HEK293 (cell line): ENCODE measurements at regions not wholly inside any gene's neighbourhood (a gene's known extent, or its start where the extent isn't known, plus 50 kb on each side); places are given as distances from the start of the nearest gene placed in this dataset.

ENCODE experiments used
- SP2 ChIP-seq: fragments of 450-650 bp; formaldehyde crosslinking; IDR thresholded peaks from 2 replicates; pipeline ENCODE4 v1.5.1; 2016; ENCODE audit warnings: missing biosample characterization, missing genetic modification characterization
- ZNF133 ChIP-seq: fragments of 450-650 bp; formaldehyde crosslinking; IDR thresholded peaks from 2 replicates; pipeline ENCODE4 v1.5.1; 2016; ENCODE audit warnings: missing biosample characterization, missing genetic modification characterization
- ZNF223 ChIP-seq: fragments of 450-650 bp; formaldehyde crosslinking; IDR thresholded peaks from 2 replicates; pipeline ENCODE4 v1.5.1; 2016; ENCODE audit warnings: missing biosample characterization, missing genetic modification characterization
- ZNF501 ChIP-seq: fragments of 450-650 bp; formaldehyde crosslinking; IDR thresholded peaks from 2 replicates; pipeline ENCODE4 v1.5.1; 2016; ENCODE audit warnings: missing biosample characterization, missing genetic modification characterization
- TF ChIP-seq, protein P1 (sequence below): fragments of 450-650 bp; formaldehyde crosslinking; IDR thresholded peaks from 2 replicates; pipeline ENCODE4 v1.5.1; 2016; ENCODE audit warnings: missing biosample characterization, missing genetic modification characterization
- TF ChIP-seq, protein P2 (sequence below): fragments of 450-650 bp; formaldehyde crosslinking; IDR thresholded peaks from 2 replicates; pipeline ENCODE4 v1.5.1; 2016; ENCODE audit warnings: missing biosample characterization, missing genetic modification characterization
- TF ChIP-seq, protein P3 (sequence below): IDR thresholded peaks from 2 replicates; pipeline ENCODE4 v1.6.1; 2011; ENCODE audit warnings: mild to moderate bottlenecking, low read depth, low read length, borderline replicate concordance

DNA sequence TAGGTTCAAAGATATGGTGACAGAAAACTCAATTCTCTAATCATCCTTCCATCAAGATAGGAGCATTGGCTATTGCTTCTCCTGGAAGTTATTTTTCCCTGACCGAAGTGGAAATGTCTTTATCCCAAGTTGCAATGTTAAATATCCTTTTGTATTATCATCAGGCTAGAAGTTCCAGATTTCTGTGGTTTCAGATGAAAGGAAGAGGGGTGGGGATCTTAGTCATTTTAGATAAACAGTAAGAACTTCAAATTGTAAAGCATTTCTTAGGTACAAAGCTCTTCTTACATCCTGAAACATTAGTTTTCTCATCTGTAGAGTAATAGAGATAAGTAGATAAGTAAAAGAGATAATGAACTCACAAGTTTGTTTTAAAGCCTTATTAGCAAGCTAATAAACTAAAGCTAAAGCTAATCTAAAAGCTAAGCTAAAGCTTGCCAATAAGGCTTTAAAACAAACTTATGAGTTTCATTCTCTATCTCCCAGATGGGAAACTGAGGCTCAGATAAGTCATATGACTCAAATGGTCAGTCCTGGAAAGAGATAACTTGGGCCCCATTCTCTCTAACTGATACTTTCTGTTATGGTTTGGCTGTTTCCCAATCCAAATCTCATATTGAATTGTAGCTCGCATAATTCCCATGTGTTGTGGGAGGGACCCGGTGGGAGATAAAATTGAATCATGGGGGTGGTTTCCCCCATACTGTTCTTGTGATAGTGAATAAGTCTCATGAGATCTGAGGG is 99.2 kb upstream of the KCNK2 start:
- TF ChIP-seq SP2 (tag by site-specific recombination) (no peak), ZNF133 (tag by site-specific recombination) (no peak), ZNF501 (tag by site-specific recombination) (no peak), ZNF223 (tag by site-specific recombination) (no peak)
- TF ChIP-seq, protein P1, sequence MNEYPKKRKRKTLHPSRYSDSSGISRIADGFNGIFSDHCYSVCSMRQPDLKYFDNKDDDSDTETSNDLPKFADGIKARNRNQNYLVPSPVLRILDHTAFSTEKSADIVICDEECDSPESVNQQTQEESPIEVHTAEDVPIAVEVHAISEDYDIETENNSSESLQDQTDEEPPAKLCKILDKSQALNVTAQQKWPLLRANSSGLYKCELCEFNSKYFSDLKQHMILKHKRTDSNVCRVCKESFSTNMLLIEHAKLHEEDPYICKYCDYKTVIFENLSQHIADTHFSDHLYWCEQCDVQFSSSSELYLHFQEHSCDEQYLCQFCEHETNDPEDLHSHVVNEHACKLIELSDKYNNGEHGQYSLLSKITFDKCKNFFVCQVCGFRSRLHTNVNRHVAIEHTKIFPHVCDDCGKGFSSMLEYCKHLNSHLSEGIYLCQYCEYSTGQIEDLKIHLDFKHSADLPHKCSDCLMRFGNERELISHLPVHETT (tag by site-specific recombination) = no peak
- TF ChIP-seq, protein P2, sequence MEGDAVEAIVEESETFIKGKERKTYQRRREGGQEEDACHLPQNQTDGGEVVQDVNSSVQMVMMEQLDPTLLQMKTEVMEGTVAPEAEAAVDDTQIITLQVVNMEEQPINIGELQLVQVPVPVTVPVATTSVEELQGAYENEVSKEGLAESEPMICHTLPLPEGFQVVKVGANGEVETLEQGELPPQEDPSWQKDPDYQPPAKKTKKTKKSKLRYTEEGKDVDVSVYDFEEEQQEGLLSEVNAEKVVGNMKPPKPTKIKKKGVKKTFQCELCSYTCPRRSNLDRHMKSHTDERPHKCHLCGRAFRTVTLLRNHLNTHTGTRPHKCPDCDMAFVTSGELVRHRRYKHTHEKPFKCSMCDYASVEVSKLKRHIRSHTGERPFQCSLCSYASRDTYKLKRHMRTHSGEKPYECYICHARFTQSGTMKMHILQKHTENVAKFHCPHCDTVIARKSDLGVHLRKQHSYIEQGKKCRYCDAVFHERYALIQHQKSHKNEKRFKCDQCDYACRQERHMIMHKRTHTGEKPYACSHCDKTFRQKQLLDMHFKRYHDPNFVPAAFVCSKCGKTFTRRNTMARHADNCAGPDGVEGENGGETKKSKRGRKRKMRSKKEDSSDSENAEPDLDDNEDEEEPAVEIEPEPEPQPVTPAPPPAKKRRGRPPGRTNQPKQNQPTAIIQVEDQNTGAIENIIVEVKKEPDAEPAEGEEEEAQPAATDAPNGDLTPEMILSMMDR (tag by site-specific recombination) = no peak
- TF ChIP-seq, protein P3, sequence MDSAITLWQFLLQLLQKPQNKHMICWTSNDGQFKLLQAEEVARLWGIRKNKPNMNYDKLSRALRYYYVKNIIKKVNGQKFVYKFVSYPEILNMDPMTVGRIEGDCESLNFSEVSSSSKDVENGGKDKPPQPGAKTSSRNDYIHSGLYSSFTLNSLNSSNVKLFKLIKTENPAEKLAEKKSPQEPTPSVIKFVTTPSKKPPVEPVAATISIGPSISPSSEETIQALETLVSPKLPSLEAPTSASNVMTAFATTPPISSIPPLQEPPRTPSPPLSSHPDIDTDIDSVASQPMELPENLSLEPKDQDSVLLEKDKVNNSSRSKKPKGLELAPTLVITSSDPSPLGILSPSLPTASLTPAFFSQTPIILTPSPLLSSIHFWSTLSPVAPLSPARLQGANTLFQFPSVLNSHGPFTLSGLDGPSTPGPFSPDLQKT = no peak
